ENCODE measurements at regions not wholly inside any gene's neighbourhood (a gene's known extent, or its start where the extent isn't known, plus 50 kb on each side); places are given as distances from the start of the nearest gene placed in this dataset.

DNA sequence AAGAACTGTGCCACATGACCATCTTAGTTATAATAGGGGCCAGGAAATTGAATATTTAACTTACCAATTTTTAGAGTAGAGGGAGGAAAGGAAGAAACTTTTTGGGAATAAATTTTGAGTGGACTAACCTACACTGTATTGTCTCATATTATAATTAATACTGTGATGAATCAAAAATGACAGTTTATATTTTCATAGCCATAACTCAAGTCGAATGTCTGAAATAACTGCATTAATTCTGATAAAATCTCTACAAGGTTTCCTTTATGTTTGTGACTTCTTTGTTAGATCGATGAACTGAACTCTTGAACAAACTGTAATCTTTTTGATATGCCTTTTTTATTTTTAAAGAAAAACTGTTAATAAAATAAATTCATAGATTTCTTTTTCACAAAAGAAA, 132.8 kb upstream of the DPH6 start:
- H3K27me3 ChIP-seq = no peaks in the 10 kb centered on the region
- no peak for TF ChIP-seq POLR2A (IDR thresholded peaks at IDR 0.05)
- TF ChIP-seq, protein P1, sequence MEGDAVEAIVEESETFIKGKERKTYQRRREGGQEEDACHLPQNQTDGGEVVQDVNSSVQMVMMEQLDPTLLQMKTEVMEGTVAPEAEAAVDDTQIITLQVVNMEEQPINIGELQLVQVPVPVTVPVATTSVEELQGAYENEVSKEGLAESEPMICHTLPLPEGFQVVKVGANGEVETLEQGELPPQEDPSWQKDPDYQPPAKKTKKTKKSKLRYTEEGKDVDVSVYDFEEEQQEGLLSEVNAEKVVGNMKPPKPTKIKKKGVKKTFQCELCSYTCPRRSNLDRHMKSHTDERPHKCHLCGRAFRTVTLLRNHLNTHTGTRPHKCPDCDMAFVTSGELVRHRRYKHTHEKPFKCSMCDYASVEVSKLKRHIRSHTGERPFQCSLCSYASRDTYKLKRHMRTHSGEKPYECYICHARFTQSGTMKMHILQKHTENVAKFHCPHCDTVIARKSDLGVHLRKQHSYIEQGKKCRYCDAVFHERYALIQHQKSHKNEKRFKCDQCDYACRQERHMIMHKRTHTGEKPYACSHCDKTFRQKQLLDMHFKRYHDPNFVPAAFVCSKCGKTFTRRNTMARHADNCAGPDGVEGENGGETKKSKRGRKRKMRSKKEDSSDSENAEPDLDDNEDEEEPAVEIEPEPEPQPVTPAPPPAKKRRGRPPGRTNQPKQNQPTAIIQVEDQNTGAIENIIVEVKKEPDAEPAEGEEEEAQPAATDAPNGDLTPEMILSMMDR (IDR thresholded peaks at IDR 0.05) = no peak
- DNase-seq = no peak
- no peaks in the 10 kb centered on the region for H3K9me3 ChIP-seq
- no peaks in the 10 kb centered on the region for H3K36me3 ChIP-seq
- H3K27ac ChIP-seq = no peak overlapping the region
- intact Hi-C loops (cut with DNase I; ENCODE audit: low total_unique reads) = no loop called here
- H3K4me3 ChIP-seq = no peak overlapping the region
- peaks cover 4 to 7% of the 10 kb centered on the region in 2 donors for H3K4me1 ChIP-seq

DNA sequence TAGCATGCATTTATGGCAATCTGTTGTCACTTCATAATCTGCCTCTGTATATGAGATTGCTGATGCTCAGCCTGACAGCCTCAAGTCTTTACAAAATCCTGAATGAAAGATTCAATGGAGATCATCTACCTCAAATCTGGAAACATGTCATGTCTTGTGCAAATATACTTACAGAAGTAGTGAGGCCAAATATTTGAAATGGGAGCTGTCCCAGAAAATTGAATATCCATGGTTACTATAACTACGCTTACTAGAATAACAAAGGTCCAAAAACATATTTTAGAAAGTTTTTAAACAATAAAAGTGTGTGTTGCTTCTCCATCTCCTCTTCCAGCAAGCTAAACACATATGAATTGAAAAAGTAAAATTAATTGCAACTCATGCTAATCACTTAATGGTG, 133.2 kb upstream of the DPH6 start:
- Histone ChIP-seq H3K27ac (peak overlapping the region in 1 of 2 donors; percentile 24), H3K4me1 (peaks cover 4 to 7% of the 10 kb centered on the region in 2 donors), H3K36me3 (no peaks in the 10 kb centered on the region), H3K4me3 (no peak overlapping the region), H3K9me3 (no peaks in the 10 kb centered on the region), H3K27me3 (no peaks in the 10 kb centered on the region)
- intact Hi-C loops (cut with DNase I; ENCODE audit: low total_unique reads) = no loop called here
- no peak for TF ChIP-seq POLR2A (IDR thresholded peaks at IDR 0.05)
- TF ChIP-seq, protein P1 (IDR thresholded peaks at IDR 0.05) = no peak
- DNase-seq = no peak

DNA sequence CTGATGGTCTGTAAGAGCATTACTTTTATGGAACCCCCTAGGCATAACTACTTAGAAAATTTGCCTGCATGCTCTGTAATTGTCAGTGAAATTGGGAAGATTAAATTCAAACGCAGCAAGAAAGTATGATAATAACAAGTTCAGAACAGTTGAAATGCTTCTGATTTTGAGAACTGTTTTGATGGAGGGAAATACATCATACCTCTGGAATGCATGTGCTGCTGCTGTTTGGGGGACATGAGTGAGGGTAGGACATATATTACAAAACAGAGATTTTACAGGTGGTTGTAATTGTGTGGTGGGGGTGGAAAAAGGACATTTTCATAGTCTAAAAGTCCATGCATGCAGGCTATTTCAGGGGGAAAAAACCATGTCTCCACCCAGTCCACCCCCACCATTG, 135.0 kb upstream of the DPH6 start:
- Histone ChIP-seq H3K4me3 (no peak overlapping the region), H3K36me3 (no peaks in the 10 kb centered on the region), H3K9me3 (no peaks in the 10 kb centered on the region), H3K27me3 (no peaks in the 10 kb centered on the region), H3K4me1 (peaks cover 0 to 4% of the 10 kb centered on the region in 2 donors), H3K27ac (peak overlapping the region; percentile 24 to 37)
- intact Hi-C loops (cut with DNase I; ENCODE audit: low total_unique reads) = no loop called here
- DNase-seq = no peak
- TF ChIP-seq POLR2A (IDR thresholded peaks at IDR 0.05) = no peak
- TF ChIP-seq, protein P1 (IDR thresholded peaks at IDR 0.05) = no peak

DNA sequence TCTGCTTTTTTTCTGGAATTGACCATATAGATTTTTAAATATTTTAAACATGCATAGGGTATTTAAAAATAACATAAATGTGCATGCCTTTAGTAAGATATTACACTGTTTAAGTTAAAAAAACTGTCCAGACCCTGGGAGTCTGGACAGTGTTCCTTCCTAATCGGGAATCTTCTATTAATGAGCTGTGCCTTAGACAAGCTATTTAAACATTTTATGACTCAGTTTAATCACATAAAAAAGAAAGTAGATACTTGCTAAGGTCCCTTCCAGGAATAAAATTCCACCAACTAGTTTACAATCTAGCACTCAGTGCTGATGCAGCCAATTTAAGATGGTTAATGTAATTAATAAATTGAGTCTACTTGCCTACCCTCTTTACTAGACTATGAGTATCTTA, 140.4 kb upstream of the DPH6 start:
- no peak for TF ChIP-seq POLR2A (IDR thresholded peaks at IDR 0.05)
- TF ChIP-seq, protein P1 (IDR thresholded peaks at IDR 0.05) = no peak
- intact Hi-C loops (cut with DNase I; ENCODE audit: low total_unique reads) = no loop called here
- H3K9me3 ChIP-seq = no peaks in the 10 kb centered on the region
- no peaks in the 10 kb centered on the region for H3K36me3 ChIP-seq
- H3K27ac ChIP-seq = no peak overlapping the region
- H3K27me3 ChIP-seq = no peaks in the 10 kb centered on the region
- DNase-seq = no peak
- no peaks in the 10 kb centered on the region for H3K4me1 ChIP-seq
- H3K4me3 ChIP-seq = no peak overlapping the region

DNA sequence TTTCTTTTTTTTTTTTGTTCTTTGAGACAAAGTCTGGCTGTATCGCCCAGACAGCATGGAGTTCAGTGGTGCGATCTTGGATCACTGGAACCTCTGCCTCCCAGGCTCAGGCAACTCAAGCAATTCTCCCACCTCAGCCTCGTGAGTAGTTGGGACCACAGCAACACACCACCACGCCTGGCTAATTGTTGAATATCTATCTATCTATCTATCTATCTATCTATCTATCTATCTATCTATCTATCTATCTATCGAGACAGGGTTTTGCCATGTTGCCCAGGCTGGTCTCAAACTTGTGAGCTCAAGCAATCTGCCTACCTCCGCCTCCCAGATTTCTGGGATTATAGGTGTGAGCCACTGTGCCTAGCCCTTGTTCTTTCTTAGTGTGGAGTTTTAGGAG, 143.3 kb upstream of the DPH6 start:
- H3K27ac ChIP-seq = peak overlapping the region; percentile 81 to 83
- H3K9me3 ChIP-seq = no peaks in the 10 kb centered on the region
- DNase-seq = no peak
- peaks cover 5 to 12% of the 10 kb centered on the region in 2 donors for H3K4me1 ChIP-seq
- intact Hi-C loops (cut with DNase I; ENCODE audit: low total_unique reads) = no loop called here
- no peaks in the 10 kb centered on the region for H3K36me3 ChIP-seq
- TF ChIP-seq, protein P1 (IDR thresholded peaks at IDR 0.05) = no peak
- no peak for TF ChIP-seq POLR2A (IDR thresholded peaks at IDR 0.05)
- H3K27me3 ChIP-seq = no peaks in the 10 kb centered on the region
- no peak overlapping the region for H3K4me3 ChIP-seq
